Nephron (organoid): ENCODE measurements at regions not wholly inside any gene's neighbourhood (a gene's known extent, or its start where the extent isn't known, plus 50 kb on each side); places are given as distances from the start of the nearest gene placed in this dataset.
"Not testable (repeated sequence)": the region's sequence is repeated elsewhere in the genome, so short reads cannot be mapped to it uniquely, and the experiment has no call there.

Source experiments
- H3K27ac Mint-ChIP-seq, 3 experiments: 2 replicates each; pipeline ENCODE4 v1.8.0; 2020; ENCODE audit warnings: mixed read lengths in 3 of 3, mild to moderate bottlenecking in 2 of 3, moderate library complexity in 1 of 3
- H3K27me3 Mint-ChIP-seq: 2 replicates; pipeline ENCODE4 v1.8.0; 2021; ENCODE audit warnings: low read depth, mild to moderate bottlenecking, moderate library complexity, mixed read lengths
- H3K36me3 Mint-ChIP-seq: 2 replicates; pipeline ENCODE4 v1.8.0; 2020; ENCODE audit warnings: low read depth, mixed read lengths
- H3K4me1 Mint-ChIP-seq: 2 replicates; pipeline ENCODE4 v1.8.0; 2020; ENCODE audit warnings: mixed read lengths
- H3K4me3 Mint-ChIP-seq, 3 experiments: 2 replicates each; pipeline ENCODE4 v1.8.0; 2020; ENCODE audit warnings: mild to moderate bottlenecking in 3 of 3, mixed read lengths in 3 of 3, moderate library complexity in 2 of 3
- H3K9me3 Mint-ChIP-seq: 2 replicates; pipeline ENCODE4 v1.8.0; 2020; ENCODE audit warnings: mixed read lengths
- TF ChIP-seq, protein P1 (sequence below), 3 experiments: fragments of 200-600 bp; sonication (generic); IDR thresholded peaks; one replicate each; pipeline ENCODE4 v1.5.0; 2021; ENCODE audit warnings: antibody characterized with exemption in 3 of 3; ENCODE audit not compliant: unreplicated experiment in 3 of 3

- H3K4me3 Mint-ChIP-seq: no peak overlapping the region
- H3K4me1 Mint-ChIP-seq: no peaks in the 10 kb centered on the region
- peaks cover 4% of the 10 kb centered on the region for H3K36me3 Mint-ChIP-seq
- TF ChIP-seq, protein P1, sequence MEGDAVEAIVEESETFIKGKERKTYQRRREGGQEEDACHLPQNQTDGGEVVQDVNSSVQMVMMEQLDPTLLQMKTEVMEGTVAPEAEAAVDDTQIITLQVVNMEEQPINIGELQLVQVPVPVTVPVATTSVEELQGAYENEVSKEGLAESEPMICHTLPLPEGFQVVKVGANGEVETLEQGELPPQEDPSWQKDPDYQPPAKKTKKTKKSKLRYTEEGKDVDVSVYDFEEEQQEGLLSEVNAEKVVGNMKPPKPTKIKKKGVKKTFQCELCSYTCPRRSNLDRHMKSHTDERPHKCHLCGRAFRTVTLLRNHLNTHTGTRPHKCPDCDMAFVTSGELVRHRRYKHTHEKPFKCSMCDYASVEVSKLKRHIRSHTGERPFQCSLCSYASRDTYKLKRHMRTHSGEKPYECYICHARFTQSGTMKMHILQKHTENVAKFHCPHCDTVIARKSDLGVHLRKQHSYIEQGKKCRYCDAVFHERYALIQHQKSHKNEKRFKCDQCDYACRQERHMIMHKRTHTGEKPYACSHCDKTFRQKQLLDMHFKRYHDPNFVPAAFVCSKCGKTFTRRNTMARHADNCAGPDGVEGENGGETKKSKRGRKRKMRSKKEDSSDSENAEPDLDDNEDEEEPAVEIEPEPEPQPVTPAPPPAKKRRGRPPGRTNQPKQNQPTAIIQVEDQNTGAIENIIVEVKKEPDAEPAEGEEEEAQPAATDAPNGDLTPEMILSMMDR (IDR thresholded peaks at IDR 0.05; ENCODE audit: unreplicated experiment in 3 of 3): no peak
- no peak overlapping the region for H3K27ac Mint-ChIP-seq
- peaks cover 18% of the 10 kb centered on the region for H3K9me3 Mint-ChIP-seq
- H3K27me3 Mint-ChIP-seq: no peaks in the 10 kb centered on the region
Observed at GRCh38 chr13:65309906-65310305, 1920.2 kb downstream of the PCDH9 start.

DNA sequence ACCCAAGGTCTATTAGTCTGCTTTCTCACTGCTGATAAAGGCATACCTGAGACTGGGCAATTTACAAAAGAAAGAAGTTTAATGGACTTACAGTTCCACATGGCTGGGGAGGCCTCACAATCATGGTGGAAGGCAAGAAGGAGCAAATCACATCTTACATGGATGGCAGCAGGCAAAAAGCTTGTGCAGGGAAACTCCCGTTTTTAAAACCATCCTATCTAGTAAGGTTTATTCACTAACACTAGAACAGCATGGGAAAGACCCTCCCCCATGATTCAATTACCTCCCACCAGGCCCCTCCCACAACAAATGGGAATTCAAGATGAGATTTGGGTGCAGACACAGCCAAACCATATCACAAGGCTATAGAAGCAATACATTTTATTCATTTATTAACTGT lies 1921.4 kb downstream of the PCDH9 start:
- H3K36me3 Mint-ChIP-seq, H3K4me3 Mint-ChIP-seq, H3K4me1 Mint-ChIP-seq, H3K27ac Mint-ChIP-seq, H3K27me3 Mint-ChIP-seq: not testable (repeated sequence)
- H3K9me3 Mint-ChIP-seq: peaks cover 15% of the 10 kb centered on the region

DNA sequence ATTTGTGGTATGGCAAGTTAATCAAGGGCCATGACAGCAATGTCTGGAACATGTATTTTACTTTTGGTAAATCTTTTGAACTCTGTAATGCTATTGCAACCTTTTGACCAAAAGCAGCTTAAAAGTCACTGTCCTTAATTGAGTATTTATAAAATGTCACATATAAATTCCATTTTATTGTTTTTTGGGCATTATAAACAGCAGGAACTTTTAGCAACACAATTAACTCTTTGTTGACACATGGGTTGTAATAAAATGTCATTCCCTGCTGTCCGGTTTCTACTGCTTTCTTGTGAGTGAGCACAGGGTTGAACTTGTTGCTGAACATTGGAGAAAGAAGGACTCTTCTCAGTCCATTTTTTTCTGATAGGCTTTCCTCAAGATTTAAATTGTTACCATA lies 1923.1 kb downstream of the PCDH9 start:
- Mint-ChIP-seq H3K27ac (no peak overlapping the region), H3K4me3 (no peak overlapping the region), H3K27me3 (no peaks in the 10 kb centered on the region), H3K4me1 (no peaks in the 10 kb centered on the region), H3K9me3 (peaks cover 13% of the 10 kb centered on the region), H3K36me3 (peaks cover 4% of the 10 kb centered on the region)
- TF ChIP-seq, protein P1 (IDR thresholded peaks at IDR 0.05; ENCODE audit: unreplicated experiment in 3 of 3): no peak

- Mint-ChIP-seq H3K4me3 (no peak overlapping the region), H3K27me3 (no peaks in the 10 kb centered on the region), H3K36me3 (no peaks in the 10 kb centered on the region), H3K27ac (no peak overlapping the region), H3K4me1 (no peaks in the 10 kb centered on the region), H3K9me3 (no peaks in the 10 kb centered on the region)
- TF ChIP-seq, protein P1 (IDR thresholded peaks at IDR 0.05; ENCODE audit: unreplicated experiment in 3 of 3): no peak
Observed at GRCh38 chr13:65302691-65303090, 1927.4 kb downstream of the PCDH9 start.

DNA sequence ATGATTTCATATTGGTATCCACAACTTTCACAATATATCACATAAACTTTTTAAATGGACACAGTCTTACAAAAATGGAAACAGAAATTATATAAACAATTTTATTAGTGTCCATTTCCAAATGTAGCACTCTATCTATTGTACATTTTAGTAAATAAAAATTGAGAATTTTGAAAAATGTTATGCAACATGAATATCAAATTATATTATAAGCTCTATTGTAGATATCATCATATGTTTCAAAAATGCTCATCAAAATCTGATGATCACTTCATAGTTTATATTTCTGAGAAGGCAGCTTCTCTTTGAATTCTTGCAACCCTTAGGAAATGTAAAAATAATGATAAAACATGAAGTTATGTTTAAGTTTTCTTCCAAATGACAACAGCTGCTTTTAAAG lies 1928.6 kb downstream of the PCDH9 start:
- Mint-ChIP-seq H3K4me3 (no peak overlapping the region), H3K9me3 (no peaks in the 10 kb centered on the region), H3K36me3 (no peaks in the 10 kb centered on the region), H3K27me3 (no peaks in the 10 kb centered on the region), H3K27ac (no peak overlapping the region), H3K4me1 (no peaks in the 10 kb centered on the region)
- TF ChIP-seq, protein P1 (IDR thresholded peaks at IDR 0.05; ENCODE audit: unreplicated experiment in 3 of 3): no peak

DNA sequence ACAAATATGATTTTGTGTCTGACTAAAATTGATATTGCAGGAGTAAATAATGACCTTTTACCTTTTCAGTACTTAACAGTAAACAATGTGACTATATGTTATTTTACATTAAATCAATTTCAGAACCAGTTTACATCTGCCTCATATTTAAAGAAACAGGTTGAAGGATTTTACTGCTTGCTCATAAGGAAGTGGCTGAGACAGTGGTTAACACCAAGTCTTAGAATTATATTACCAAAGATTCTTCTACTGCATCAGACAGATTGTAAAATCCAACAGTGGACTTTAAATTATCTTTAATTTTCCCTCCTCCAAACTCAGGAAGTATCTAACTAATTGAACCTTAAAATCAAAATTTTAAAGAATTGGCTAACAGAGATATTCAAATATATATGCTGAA lies 1929.9 kb downstream of the PCDH9 start:
- no peak overlapping the region for H3K4me3 Mint-ChIP-seq
- no peaks in the 10 kb centered on the region for H3K9me3 Mint-ChIP-seq
- TF ChIP-seq, protein P1 (IDR thresholded peaks at IDR 0.05; ENCODE audit: unreplicated experiment in 3 of 3): no peak

More for the DNA sequence above, 1929.9 kb downstream of the PCDH9 start:
- no peaks in the 10 kb centered on the region for H3K4me1 Mint-ChIP-seq
- no peaks in the 10 kb centered on the region for H3K27me3 Mint-ChIP-seq
- H3K36me3 Mint-ChIP-seq: no peaks in the 10 kb centered on the region
- no peak overlapping the region for H3K27ac Mint-ChIP-seq
